ENCODE measurements at regions not wholly inside any gene's neighbourhood (a gene's known extent, or its start where the extent isn't known, plus 50 kb on each side); places are given as distances from the start of the nearest gene placed in this dataset.

DNA sequence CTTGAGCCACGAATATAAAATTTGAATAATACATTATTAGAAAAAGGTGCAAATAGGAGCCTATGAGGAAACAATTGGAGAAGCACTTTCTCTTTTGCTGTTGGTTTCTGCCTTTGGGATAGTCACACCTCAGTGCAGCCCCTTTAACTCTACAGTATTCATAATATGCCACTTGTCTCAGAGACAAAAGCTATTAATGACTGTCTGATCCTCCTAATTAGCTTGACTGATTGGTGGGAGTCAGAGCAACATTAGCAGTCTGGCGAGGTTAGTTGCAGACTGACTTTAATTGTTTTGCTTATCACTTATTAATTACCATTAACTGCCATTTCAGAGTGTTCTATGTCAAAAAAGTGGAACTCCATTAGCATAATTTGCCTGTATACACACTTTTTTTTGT, 225.0 kb upstream of the ARHGEF26 start (continued):
- TF ChIP-seq, protein P1, sequence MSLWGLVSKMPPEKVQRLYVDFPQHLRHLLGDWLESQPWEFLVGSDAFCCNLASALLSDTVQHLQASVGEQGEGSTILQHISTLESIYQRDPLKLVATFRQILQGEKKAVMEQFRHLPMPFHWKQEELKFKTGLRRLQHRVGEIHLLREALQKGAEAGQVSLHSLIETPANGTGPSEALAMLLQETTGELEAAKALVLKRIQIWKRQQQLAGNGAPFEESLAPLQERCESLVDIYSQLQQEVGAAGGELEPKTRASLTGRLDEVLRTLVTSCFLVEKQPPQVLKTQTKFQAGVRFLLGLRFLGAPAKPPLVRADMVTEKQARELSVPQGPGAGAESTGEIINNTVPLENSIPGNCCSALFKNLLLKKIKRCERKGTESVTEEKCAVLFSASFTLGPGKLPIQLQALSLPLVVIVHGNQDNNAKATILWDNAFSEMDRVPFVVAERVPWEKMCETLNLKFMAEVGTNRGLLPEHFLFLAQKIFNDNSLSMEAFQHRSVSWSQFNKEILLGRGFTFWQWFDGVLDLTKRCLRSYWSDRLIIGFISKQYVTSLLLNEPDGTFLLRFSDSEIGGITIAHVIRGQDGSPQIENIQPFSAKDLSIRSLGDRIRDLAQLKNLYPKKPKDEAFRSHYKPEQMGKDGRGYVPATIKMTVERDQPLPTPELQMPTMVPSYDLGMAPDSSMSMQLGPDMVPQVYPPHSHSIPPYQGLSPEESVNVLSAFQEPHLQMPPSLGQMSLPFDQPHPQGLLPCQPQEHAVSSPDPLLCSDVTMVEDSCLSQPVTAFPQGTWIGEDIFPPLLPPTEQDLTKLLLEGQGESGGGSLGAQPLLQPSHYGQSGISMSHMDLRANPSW (CRISPR knock-in tag; conservative IDR thresholded peaks at IDR 0.05; ENCODE audit: low read depth), result no peak

DNA sequence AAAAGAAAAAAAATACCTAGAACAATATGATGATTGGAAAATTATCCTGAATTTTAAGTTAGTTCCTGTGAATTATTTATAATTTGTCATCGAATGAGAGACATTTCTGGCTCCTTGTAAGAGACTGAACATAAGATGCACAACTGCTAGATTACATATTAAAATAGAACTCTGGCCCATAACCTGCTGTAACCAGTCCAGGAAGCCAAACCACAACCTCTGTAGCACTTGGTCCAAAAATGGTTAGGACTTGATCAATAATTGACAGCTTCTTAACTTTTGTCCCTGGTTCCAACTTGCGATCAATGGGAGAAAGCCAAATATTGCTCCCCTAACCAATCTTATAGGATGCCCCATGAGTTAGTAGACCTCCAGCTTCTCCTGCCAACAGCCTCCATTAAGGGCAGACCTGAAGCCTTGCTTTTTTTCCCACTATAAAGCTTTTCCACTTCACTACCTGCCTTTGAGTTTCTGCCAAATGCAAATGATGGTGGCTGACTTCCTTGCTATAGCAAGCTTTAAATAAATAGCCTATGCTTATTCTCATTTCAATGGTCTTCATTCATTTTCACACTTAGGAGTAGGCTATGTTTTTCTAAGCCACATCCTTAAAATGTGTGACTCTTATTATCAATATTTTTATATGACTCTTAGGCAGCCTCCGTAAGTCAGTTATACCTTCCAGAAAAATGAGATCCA, 224.0 kb upstream of the ARHGEF26 start:
- no peak overlapping the region for H3K27ac Mint-ChIP-seq
- no peak for TF ChIP-seq FOXJ3 (CRISPR knock-in tag; IDR thresholded peaks at IDR 0.05; ENCODE audit: borderline replicate concordance)
- TF ChIP-seq SMAD3 (CRISPR knock-in tag; IDR thresholded peaks at IDR 0.05; ENCODE audit: borderline replicate concordance), result no peak
- no peak for TF ChIP-seq ZNF671 (CRISPR knock-in tag; IDR thresholded peaks at IDR 0.05)
- TF ChIP-seq, protein P2, sequence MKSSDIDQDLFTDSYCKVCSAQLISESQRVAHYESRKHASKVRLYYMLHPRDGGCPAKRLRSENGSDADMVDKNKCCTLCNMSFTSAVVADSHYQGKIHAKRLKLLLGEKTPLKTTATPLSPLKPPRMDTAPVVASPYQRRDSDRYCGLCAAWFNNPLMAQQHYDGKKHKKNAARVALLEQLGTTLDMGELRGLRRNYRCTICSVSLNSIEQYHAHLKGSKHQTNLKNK (CRISPR knock-in tag; IDR thresholded peaks at IDR 0.05), result no peak
- TF ChIP-seq MYBL2 (CRISPR knock-in tag; IDR thresholded peaks at IDR 0.05), result no peak
- no peak for TF ChIP-seq JUN (CRISPR knock-in tag; IDR thresholded peaks at IDR 0.05)
- TF ChIP-seq, protein P3, sequence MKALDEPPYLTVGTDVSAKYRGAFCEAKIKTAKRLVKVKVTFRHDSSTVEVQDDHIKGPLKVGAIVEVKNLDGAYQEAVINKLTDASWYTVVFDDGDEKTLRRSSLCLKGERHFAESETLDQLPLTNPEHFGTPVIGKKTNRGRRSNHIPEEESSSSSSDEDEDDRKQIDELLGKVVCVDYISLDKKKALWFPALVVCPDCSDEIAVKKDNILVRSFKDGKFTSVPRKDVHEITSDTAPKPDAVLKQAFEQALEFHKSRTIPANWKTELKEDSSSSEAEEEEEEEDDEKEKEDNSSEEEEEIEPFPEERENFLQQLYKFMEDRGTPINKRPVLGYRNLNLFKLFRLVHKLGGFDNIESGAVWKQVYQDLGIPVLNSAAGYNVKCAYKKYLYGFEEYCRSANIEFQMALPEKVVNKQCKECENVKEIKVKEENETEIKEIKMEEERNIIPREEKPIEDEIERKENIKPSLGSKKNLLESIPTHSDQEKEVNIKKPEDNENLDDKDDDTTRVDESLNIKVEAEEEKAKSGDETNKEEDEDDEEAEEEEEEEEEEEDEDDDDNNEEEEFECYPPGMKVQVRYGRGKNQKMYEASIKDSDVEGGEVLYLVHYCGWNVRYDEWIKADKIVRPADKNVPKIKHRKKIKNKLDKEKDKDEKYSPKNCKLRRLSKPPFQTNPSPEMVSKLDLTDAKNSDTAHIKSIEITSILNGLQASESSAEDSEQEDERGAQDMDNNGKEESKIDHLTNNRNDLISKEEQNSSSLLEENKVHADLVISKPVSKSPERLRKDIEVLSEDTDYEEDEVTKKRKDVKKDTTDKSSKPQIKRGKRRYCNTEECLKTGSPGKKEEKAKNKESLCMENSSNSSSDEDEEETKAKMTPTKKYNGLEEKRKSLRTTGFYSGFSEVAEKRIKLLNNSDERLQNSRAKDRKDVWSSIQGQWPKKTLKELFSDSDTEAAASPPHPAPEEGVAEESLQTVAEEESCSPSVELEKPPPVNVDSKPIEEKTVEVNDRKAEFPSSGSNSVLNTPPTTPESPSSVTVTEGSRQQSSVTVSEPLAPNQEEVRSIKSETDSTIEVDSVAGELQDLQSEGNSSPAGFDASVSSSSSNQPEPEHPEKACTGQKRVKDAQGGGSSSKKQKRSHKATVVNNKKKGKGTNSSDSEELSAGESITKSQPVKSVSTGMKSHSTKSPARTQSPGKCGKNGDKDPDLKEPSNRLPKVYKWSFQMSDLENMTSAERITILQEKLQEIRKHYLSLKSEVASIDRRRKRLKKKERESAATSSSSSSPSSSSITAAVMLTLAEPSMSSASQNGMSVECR (CRISPR knock-in tag; IDR thresholded peaks at IDR 0.05; ENCODE audit: borderline replicate concordance), result no peak
- no peak for TF ChIP-seq ZNF138 (CRISPR knock-in tag; conservative IDR thresholded peaks at IDR 0.05)
- TF ChIP-seq, protein P4, sequence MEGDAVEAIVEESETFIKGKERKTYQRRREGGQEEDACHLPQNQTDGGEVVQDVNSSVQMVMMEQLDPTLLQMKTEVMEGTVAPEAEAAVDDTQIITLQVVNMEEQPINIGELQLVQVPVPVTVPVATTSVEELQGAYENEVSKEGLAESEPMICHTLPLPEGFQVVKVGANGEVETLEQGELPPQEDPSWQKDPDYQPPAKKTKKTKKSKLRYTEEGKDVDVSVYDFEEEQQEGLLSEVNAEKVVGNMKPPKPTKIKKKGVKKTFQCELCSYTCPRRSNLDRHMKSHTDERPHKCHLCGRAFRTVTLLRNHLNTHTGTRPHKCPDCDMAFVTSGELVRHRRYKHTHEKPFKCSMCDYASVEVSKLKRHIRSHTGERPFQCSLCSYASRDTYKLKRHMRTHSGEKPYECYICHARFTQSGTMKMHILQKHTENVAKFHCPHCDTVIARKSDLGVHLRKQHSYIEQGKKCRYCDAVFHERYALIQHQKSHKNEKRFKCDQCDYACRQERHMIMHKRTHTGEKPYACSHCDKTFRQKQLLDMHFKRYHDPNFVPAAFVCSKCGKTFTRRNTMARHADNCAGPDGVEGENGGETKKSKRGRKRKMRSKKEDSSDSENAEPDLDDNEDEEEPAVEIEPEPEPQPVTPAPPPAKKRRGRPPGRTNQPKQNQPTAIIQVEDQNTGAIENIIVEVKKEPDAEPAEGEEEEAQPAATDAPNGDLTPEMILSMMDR (IDR thresholded peaks at IDR 0.05), result no peak
- TF ChIP-seq, protein P5, sequence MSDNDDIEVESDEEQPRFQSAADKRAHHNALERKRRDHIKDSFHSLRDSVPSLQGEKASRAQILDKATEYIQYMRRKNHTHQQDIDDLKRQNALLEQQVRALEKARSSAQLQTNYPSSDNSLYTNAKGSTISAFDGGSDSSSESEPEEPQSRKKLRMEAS (CRISPR knock-in tag; IDR thresholded peaks at IDR 0.05), result no peak
- TF ChIP-seq, protein P6, sequence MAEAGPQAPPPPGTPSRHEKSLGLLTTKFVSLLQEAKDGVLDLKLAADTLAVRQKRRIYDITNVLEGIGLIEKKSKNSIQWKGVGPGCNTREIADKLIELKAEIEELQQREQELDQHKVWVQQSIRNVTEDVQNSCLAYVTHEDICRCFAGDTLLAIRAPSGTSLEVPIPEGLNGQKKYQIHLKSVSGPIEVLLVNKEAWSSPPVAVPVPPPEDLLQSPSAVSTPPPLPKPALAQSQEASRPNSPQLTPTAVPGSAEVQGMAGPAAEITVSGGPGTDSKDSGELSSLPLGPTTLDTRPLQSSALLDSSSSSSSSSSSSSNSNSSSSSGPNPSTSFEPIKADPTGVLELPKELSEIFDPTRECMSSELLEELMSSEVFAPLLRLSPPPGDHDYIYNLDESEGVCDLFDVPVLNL (CRISPR knock-in tag; IDR thresholded peaks at IDR 0.05; ENCODE audit: borderline replicate concordance, low read depth), result no peak
- no peak for TF ChIP-seq SMAD4 (CRISPR knock-in tag; IDR thresholded peaks at IDR 0.05)
- H3K4me3 Mint-ChIP-seq, result no peak overlapping the region
- ATAC-seq (no peak), DNase-seq (ENCODE audit: low spot score) (no peak)
- no peaks in the 10 kb centered on the region for H3K9me3 Mint-ChIP-seq
- POLR2A ChIA-PET, result no interaction called here
- no peaks in the 10 kb centered on the region for H3K36me3 Mint-ChIP-seq
- H3K4me1 Mint-ChIP-seq, result 0 out of 2 replicates have a peak, but pooled peaks cover 3% of the 10 kb centered on the region
- H3K27me3 Mint-ChIP-seq (ENCODE audit: low read depth), result no peaks in the 10 kb centered on the region
- CTCF ChIA-PET, result interaction anchor here (1.0 kb wide), 1 partner anchor 10 kb away, joined by 3 read pairs; no protein-coding TSS in a partner anchor

All from WTC11 (cell line).